ENCODE measurements at regions not wholly inside any gene's neighbourhood (a gene's known extent, or its start where the extent isn't known, plus 50 kb on each side); places are given as distances from the start of the nearest gene placed in this dataset.

DNA sequence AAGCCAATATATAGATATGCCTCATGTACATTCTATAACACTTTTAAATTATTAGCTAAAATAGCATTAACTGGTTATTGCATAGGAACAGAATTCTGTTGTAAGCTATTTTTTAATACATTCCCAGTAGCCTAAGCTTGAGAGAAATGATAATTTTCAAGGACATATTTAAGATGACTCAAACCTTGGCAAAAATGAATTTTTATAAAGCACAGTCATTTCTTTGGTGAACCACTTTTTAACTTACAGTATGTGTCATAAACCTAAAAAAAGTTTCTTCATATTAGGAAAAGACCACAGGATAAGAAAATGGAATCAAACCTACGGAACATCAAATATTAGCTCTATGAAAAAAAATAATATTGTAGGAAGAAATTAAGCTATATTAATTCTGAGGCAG lies 986.3 kb downstream of the STIM2 start:
- intact Hi-C loops (cut with DNase I), result no loop called here
- Histone ChIP-seq H3K27me3 (no peaks in the 10 kb centered on the region), H3K9me3 (no peaks in the 10 kb centered on the region), H3K27ac (no peak overlapping the region), H3K4me1 (no peaks in the 10 kb centered on the region), H3K4me3 (no peak overlapping the region), H3K36me3 (no peaks in the 10 kb centered on the region)
- DNase-seq (ENCODE audit: low spot score in 2 of 2), result no peak
- TF ChIP-seq, protein P1, sequence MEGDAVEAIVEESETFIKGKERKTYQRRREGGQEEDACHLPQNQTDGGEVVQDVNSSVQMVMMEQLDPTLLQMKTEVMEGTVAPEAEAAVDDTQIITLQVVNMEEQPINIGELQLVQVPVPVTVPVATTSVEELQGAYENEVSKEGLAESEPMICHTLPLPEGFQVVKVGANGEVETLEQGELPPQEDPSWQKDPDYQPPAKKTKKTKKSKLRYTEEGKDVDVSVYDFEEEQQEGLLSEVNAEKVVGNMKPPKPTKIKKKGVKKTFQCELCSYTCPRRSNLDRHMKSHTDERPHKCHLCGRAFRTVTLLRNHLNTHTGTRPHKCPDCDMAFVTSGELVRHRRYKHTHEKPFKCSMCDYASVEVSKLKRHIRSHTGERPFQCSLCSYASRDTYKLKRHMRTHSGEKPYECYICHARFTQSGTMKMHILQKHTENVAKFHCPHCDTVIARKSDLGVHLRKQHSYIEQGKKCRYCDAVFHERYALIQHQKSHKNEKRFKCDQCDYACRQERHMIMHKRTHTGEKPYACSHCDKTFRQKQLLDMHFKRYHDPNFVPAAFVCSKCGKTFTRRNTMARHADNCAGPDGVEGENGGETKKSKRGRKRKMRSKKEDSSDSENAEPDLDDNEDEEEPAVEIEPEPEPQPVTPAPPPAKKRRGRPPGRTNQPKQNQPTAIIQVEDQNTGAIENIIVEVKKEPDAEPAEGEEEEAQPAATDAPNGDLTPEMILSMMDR (IDR thresholded peaks at IDR 0.05), result no peak

DNA sequence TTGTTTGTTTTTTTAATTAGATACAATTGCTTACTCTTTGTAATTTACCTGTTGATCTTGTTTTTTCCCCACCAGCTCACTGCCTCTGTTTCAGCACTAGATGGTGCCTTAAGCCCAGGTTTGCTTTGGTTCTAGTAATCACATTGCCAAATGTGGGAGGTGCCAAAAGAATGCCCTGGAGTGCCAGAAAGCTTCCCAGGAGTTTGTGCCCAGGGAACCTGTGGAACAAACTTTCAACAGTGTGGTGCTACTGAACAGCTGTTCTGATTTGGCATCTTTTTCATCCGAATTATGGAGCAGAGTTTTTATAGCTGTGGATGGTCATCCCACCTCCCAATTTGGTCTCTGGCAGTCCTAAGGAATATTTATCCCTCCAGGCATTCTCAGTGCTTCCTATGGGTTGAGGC lies 1000.7 kb downstream of the STIM2 start:
- Histone ChIP-seq H3K4me1 (no peaks in the 10 kb centered on the region), H3K27ac (no peak overlapping the region), H3K4me3 (no peak overlapping the region), H3K36me3 (no peaks in the 10 kb centered on the region), H3K9me3 (no peaks in the 10 kb centered on the region), H3K27me3 (no peaks in the 10 kb centered on the region)
- no peak for DNase-seq (ENCODE audit: low spot score in 2 of 2)
- TF ChIP-seq, protein P1 (IDR thresholded peaks at IDR 0.05), result no peak
- intact Hi-C loops (cut with DNase I), result no loop called here

DNA sequence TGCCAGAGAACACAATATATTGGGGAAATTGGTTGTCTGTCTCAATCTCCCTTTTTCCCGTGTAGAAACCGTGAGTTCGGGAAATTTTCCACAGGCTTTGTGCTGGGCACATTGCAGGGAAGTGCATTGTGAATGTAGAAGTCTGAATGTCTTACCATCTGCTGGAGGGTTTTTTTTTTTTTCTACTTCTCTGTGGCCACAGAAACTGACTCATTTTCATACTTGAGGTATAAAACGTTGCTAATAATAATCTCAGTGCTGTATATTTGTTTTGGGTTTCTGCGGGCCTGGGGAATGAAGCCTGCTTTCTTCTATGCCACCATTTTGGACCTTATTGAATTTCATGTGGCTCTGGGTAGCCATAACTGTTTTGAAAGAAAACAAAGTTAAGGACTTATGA lies 1001.2 kb downstream of the STIM2 start:
- H3K36me3 ChIP-seq, result no peaks in the 10 kb centered on the region
- no peak for DNase-seq (ENCODE audit: low spot score in 2 of 2)
- no peaks in the 10 kb centered on the region for H3K9me3 ChIP-seq
- no peaks in the 10 kb centered on the region for H3K27me3 ChIP-seq
- intact Hi-C loops (cut with DNase I), result no loop called here
- no peaks in the 10 kb centered on the region for H3K4me1 ChIP-seq
- H3K27ac ChIP-seq, result no peak overlapping the region
- TF ChIP-seq, protein P1 (IDR thresholded peaks at IDR 0.05), result no peak
- H3K4me3 ChIP-seq, result no peak overlapping the region

DNA sequence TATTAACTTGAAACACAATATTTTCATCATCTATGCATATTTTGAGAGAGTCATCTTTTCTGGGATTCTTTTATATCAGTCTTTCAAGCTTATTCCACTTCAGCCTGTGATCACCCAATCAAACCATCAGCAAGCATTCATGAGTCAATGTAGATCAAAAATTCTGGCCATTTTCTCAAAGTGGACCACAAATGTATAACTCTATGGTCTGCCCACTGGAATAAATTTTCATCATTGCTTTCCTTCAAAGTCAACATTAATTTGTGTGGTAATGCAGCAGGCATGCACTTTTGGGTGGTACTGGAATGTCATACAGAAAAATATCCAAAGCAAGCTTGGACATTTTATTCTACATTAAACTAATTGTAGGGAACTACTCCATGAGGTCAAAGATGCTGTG lies 1013.0 kb downstream of the STIM2 start:
- intact Hi-C loops (cut with DNase I), result no loop called here
- Histone ChIP-seq H3K4me3 (no peak overlapping the region), H3K27me3 (no peaks in the 10 kb centered on the region), H3K4me1 (no peaks in the 10 kb centered on the region), H3K36me3 (no peaks in the 10 kb centered on the region), H3K27ac (no peak overlapping the region), H3K9me3 (no peaks in the 10 kb centered on the region)
- TF ChIP-seq, protein P1 (IDR thresholded peaks at IDR 0.05), result no peak
- DNase-seq (ENCODE audit: low spot score in 2 of 2), result no peak

DNA sequence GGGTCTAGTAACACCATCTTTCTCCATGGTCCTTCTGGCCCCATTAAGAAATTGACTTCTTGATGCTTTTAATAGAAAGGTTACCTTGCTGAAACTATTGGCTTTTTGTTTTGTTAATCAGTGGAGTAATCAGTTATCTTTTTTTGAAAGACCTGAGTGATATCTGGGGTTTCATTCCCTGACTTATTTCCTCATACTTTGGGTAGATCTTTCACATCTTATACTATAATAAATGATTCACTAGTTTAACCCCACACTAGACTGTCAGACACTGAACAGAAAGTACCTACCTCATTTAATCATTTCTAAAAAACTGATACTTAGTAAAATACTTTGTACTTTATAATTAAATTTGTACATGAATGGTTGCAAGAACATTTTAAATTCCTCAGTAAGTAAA lies 1021.1 kb downstream of the STIM2 start:
- Histone ChIP-seq H3K27me3 (no peaks in the 10 kb centered on the region), H3K4me1 (no peaks in the 10 kb centered on the region), H3K36me3 (no peaks in the 10 kb centered on the region), H3K4me3 (no peak overlapping the region), H3K27ac (no peak overlapping the region), H3K9me3 (no peaks in the 10 kb centered on the region)
- intact Hi-C loops (cut with DNase I), result no loop called here
- DNase-seq (ENCODE audit: low spot score in 2 of 2), result no peak
- TF ChIP-seq, protein P1 (IDR thresholded peaks at IDR 0.05), result no peak

DNA sequence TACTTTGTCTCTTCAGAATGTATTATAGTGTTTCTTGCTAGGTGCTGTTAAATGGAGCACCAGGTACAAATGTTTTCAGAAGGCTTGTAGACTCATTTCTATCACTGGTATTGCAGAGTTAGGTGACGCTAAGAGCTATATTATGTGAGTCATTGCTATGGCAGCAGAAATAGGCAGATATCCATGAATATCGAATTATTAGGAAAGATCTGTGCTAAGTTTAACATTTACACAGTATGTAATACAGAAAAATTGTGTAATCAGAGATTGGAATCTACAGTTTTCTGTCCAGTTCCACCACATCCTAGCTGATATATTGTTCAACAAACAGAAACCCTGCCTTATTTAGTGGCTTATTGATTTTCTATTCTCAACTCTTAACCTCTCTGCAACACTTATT lies 1025.5 kb downstream of the STIM2 start:
- Histone ChIP-seq H3K4me3 (no peak overlapping the region), H3K4me1 (no peaks in the 10 kb centered on the region), H3K27ac (no peak overlapping the region), H3K9me3 (no peaks in the 10 kb centered on the region), H3K36me3 (no peaks in the 10 kb centered on the region), H3K27me3 (no peaks in the 10 kb centered on the region)
- intact Hi-C loops (cut with DNase I), result no loop called here
- DNase-seq (ENCODE audit: low spot score in 2 of 2), result no peak
- TF ChIP-seq, protein P1 (IDR thresholded peaks at IDR 0.05), result no peak

Measured in ascending aorta (tissue), 2 donors.